GM20000 (cell line): ENCODE measurements at regions not wholly inside any gene's neighbourhood (a gene's known extent, or its start where the extent isn't known, plus 50 kb on each side); places are given as distances from the start of the nearest gene placed in this dataset.

Experiments used
- DNase-seq: peaks from one replicate; pipeline ENCODE4 v3.0.0; 2012; ENCODE audit warnings: low spot score
- CTCF ChIP-seq: IDR thresholded peaks from 2 replicates; pipeline ENCODE4 v1.5.1; 2012; ENCODE audit warnings: mild to moderate bottlenecking, control low read depth; ENCODE audit errors: extremely low read depth, missing control alignments

GRCh38 chr2:220937245-220937644 is 634.9 kb downstream of the EPHA4 start:
- no peak for TF ChIP-seq CTCF
- no peak for DNase-seq

- DNase-seq = no peak
- TF ChIP-seq CTCF = no peak
Observed at GRCh38 chr2:220940646-220941045, 631.5 kb downstream of the EPHA4 start.

GRCh38 chr2:220941683-220942082 is 630.4 kb downstream of the EPHA4 start:
- TF ChIP-seq CTCF = no peak
- no peak for DNase-seq

GRCh38 chr2:220946552-220946951 is 625.6 kb downstream of the EPHA4 start:
- no peak for DNase-seq
- no peak for TF ChIP-seq CTCF

- no peak for TF ChIP-seq CTCF
- DNase-seq = no peak
Observed at GRCh38 chr2:220948579-220948978, 623.5 kb downstream of the EPHA4 start.

- no peak for TF ChIP-seq CTCF
- DNase-seq = no peak
Observed at GRCh38 chr2:220949466-220949865, 622.6 kb downstream of the EPHA4 start.

- TF ChIP-seq CTCF = no peak
- no peak for DNase-seq
Observed at GRCh38 chr2:220955776-220956175, 616.3 kb downstream of the EPHA4 start.
